Neural progenitor cell (in vitro differentiated cells): ENCODE measurements at regions not wholly inside any gene's neighbourhood (a gene's known extent, or its start where the extent isn't known, plus 50 kb on each side); places are given as distances from the start of the nearest gene placed in this dataset.

ENCODE experiments used
- DNase-seq: peaks from one replicate; pipeline ENCODE4 v3.0.0-alpha.2; 2016; ENCODE audit warnings: low spot score
- H2AFZ ChIP-seq: fragments of 200-600 bp; sonication (generic); replicated peaks from 2 replicates; pipeline ENCODE4 v1.6.1; 2016; ENCODE audit warnings: antibody characterized with exemption
- H3F3A ChIP-seq: fragments of 200-600 bp; sonication (generic); 2 replicates; pipeline ENCODE4 v1.6.1; 2016; ENCODE audit warnings: antibody characterized with exemption, low read depth
- H3K27ac ChIP-seq: fragments of 200-600 bp; sonication (generic); 2 replicates; pipeline ENCODE4 v1.5.1; 2016; ENCODE audit warnings: mild to moderate bottlenecking
- H3K27me3 ChIP-seq: fragments of 200-600 bp; sonication (generic); 2 replicates; pipeline ENCODE4 v1.6.1; 2016; ENCODE audit warnings: mild to moderate bottlenecking, moderate library complexity
- H3K36me3 ChIP-seq: fragments of 200-600 bp; sonication (generic); 2 replicates; pipeline ENCODE4 v1.5.1; 2016
- H3K4me1 ChIP-seq: fragments of 200-600 bp; sonication (generic); 2 replicates; pipeline ENCODE4 v1.6.1; 2016; ENCODE audit warnings: mixed run types
- H3K4me2 ChIP-seq: fragments of 200-600 bp; sonication (generic); 2 replicates; pipeline ENCODE4 v1.6.1; 2016
- H3K4me3 ChIP-seq: fragments of 200-600 bp; sonication (generic); 2 replicates; pipeline ENCODE4 v1.5.1; 2016
- H3K79me2 ChIP-seq: fragments of 200-600 bp; sonication (generic); 2 replicates; pipeline ENCODE4 v1.6.1; 2016; ENCODE audit warnings: low read depth
- H3K9ac ChIP-seq: fragments of 200-600 bp; sonication (generic); 2 replicates; pipeline ENCODE4 v1.6.1; 2016
- H3K9me3 ChIP-seq: fragments of 200-600 bp; sonication (generic); 2 replicates; pipeline ENCODE4 v1.5.1; 2016; ENCODE audit warnings: low read depth
- H4K20me1 ChIP-seq: fragments of 200-600 bp; sonication (generic); 2 replicates; pipeline ENCODE4 v1.6.1; 2016; ENCODE audit warnings: low read depth
- H3K27ac Mint-ChIP-seq: 3 replicates; pipeline ENCODE4 v1.8.0; 2021; ENCODE audit warnings: mixed read lengths
- H3K27me3 Mint-ChIP-seq: 2 replicates; pipeline ENCODE4 v1.8.0; 2022; ENCODE audit warnings: low read depth, mild to moderate bottlenecking, inconsistent platforms, moderate library complexity, mixed read lengths; ENCODE audit not compliant: insufficient read depth
- H3K36me3 Mint-ChIP-seq: 3 replicates; pipeline ENCODE4 v1.8.0; 2021; ENCODE audit warnings: mixed read lengths
- H3K4me1 Mint-ChIP-seq: 3 replicates; pipeline ENCODE4 v1.8.0; 2021; ENCODE audit warnings: mixed read lengths
- H3K4me3 Mint-ChIP-seq: 3 replicates; pipeline ENCODE4 v1.8.0; 2021; ENCODE audit warnings: mild to moderate bottlenecking, moderate library complexity, mixed read lengths
- H3K9me3 Mint-ChIP-seq: 3 replicates; pipeline ENCODE4 v1.8.0; 2020; ENCODE audit warnings: mixed read lengths
- CTCF ChIP-seq: fragments of 200-600 bp; sonication (generic); IDR thresholded peaks from 2 replicates; pipeline ENCODE4 v1.5.1; 2017; ENCODE audit warnings: antibody characterized with exemption, mild to moderate bottlenecking
- EZH2 ChIP-seq: fragments of 200-600 bp; sonication (generic); IDR thresholded peaks from 2 replicates; pipeline ENCODE4 v1.6.1; 2017; ENCODE audit warnings: antibody characterized with exemption, mild to moderate bottlenecking, moderate library complexity
- EZH2phosphoT487 ChIP-seq: fragments of 200-600 bp; sonication (generic); IDR thresholded peaks from 2 replicates; pipeline ENCODE4 v1.6.1; 2017; ENCODE audit warnings: antibody characterized with exemption

GRCh38 chr1:4483021-4483625 is 171.3 kb upstream of the AJAP1 start:
- no peaks in the 10 kb centered on the region for H3K36me3 ChIP-seq
- H4K20me1 ChIP-seq, result no peaks in the 10 kb centered on the region
- H3K27me3 Mint-ChIP-seq, result peaks cover 5% of the 10 kb centered on the region
- H3K27ac ChIP-seq, result no peak overlapping the region
- H3K79me2 ChIP-seq, result no peaks in the 10 kb centered on the region
- H3K9ac ChIP-seq, result no peak overlapping the region
- no peaks in the 10 kb centered on the region for H3K27me3 ChIP-seq
- TF ChIP-seq CTCF, result no peak
- no peak for TF ChIP-seq EZH2phosphoT487
- TF ChIP-seq EZH2, result no peak
- H3K36me3 Mint-ChIP-seq, result no peaks in the 10 kb centered on the region
- peak overlapping the region; percentile 85 for H3K27ac Mint-ChIP-seq
- H3K4me1 ChIP-seq, result no peaks in the 10 kb centered on the region
- no peaks in the 10 kb centered on the region for H3F3A ChIP-seq
- H2AFZ ChIP-seq, result no peak overlapping the region
- H3K4me3 Mint-ChIP-seq, result no peak overlapping the region
- DNase-seq, result no peak
- H3K4me1 Mint-ChIP-seq, result peaks cover 28% of the 10 kb centered on the region
- H3K4me2 ChIP-seq, result no peak overlapping the region
- H3K9me3 ChIP-seq, result no peaks in the 10 kb centered on the region
- H3K9me3 Mint-ChIP-seq, result peaks cover 6% of the 10 kb centered on the region
- no peak overlapping the region for H3K4me3 ChIP-seq

GRCh38 chr1:4485398-4485797 is 169.0 kb upstream of the AJAP1 start:
- TF ChIP-seq EZH2phosphoT487, result no peak
- peak; percentile 13 for TF ChIP-seq CTCF
- no peak overlapping the region for H3K4me2 ChIP-seq
- H3K9ac ChIP-seq, result no peak overlapping the region
- no peak overlapping the region for H3K4me3 ChIP-seq
- no peaks in the 10 kb centered on the region for H3F3A ChIP-seq
- Mint-ChIP-seq H3K27ac (peak overlapping the region; percentile 53), H3K27me3 (peaks cover 8% of the 10 kb centered on the region), H3K4me1 (peaks cover 18% of the 10 kb centered on the region), H3K9me3 (peaks cover 2% of the 10 kb centered on the region), H3K36me3 (no peaks in the 10 kb centered on the region), H3K4me3 (no peak overlapping the region)
- H3K4me1 ChIP-seq, result no peaks in the 10 kb centered on the region
- no peak for DNase-seq
- no peak overlapping the region for H2AFZ ChIP-seq
- no peaks in the 10 kb centered on the region for H3K79me2 ChIP-seq
- no peaks in the 10 kb centered on the region for H4K20me1 ChIP-seq
- H3K9me3 ChIP-seq, result no peaks in the 10 kb centered on the region
- no peak overlapping the region for H3K27ac ChIP-seq
- H3K36me3 ChIP-seq, result no peaks in the 10 kb centered on the region
- no peaks in the 10 kb centered on the region for H3K27me3 ChIP-seq

- Histone ChIP-seq H3K79me2 (no peaks in the 10 kb centered on the region), H2AFZ (no peak overlapping the region), H3K27me3 (no peaks in the 10 kb centered on the region), H3F3A (no peaks in the 10 kb centered on the region), H3K9ac (no peak overlapping the region), H3K9me3 (no peaks in the 10 kb centered on the region), H3K4me2 (no peak overlapping the region), H3K4me3 (no peak overlapping the region), H3K4me1 (no peaks in the 10 kb centered on the region), H3K36me3 (no peaks in the 10 kb centered on the region), H4K20me1 (no peaks in the 10 kb centered on the region), H3K27ac (no peak overlapping the region)
- H3K27ac Mint-ChIP-seq, result no peak overlapping the region
- peaks cover 2% of the 10 kb centered on the region for H3K9me3 Mint-ChIP-seq
- peaks cover 16% of the 10 kb centered on the region for H3K4me1 Mint-ChIP-seq
- peak overlapping the region; percentile 53 for H3K4me3 Mint-ChIP-seq
- H3K36me3 Mint-ChIP-seq, result no peaks in the 10 kb centered on the region
- TF ChIP-seq EZH2phosphoT487, result no peak
- TF ChIP-seq CTCF, result no peak
- TF ChIP-seq EZH2, result no peak
- peaks cover 8% of the 10 kb centered on the region for H3K27me3 Mint-ChIP-seq
- no peak for DNase-seq
Observed at GRCh38 chr1:4485878-4486277, 168.5 kb upstream of the AJAP1 start.
